ENCODE measurements at regions not wholly inside any gene's neighbourhood (a gene's known extent, or its start where the extent isn't known, plus 50 kb on each side); places are given as distances from the start of the nearest gene placed in this dataset.

- DNase-seq, result peak; percentile 81
These were observed 67.6 kb upstream of the AMPD3 start for GRCh38 chr11:10387206-10388083.

GRCh38 chr11:10388101-10388500 is 67.0 kb upstream of the AMPD3 start:
- DNase-seq, result no peak

GRCh38 chr11:10388574-10388973 is 66.5 kb upstream of the AMPD3 start:
- no peak for DNase-seq

- DNase-seq, result no peak
These were observed 64.7 kb upstream of the AMPD3 start for GRCh38 chr11:10390375-10390774.

- DNase-seq, result no peak
These were observed 62.7 kb upstream of the AMPD3 start for GRCh38 chr11:10392095-10393079.

- DNase-seq, result no peak
These were observed 60.6 kb upstream of the AMPD3 start for GRCh38 chr11:10394229-10395101.

DNA sequence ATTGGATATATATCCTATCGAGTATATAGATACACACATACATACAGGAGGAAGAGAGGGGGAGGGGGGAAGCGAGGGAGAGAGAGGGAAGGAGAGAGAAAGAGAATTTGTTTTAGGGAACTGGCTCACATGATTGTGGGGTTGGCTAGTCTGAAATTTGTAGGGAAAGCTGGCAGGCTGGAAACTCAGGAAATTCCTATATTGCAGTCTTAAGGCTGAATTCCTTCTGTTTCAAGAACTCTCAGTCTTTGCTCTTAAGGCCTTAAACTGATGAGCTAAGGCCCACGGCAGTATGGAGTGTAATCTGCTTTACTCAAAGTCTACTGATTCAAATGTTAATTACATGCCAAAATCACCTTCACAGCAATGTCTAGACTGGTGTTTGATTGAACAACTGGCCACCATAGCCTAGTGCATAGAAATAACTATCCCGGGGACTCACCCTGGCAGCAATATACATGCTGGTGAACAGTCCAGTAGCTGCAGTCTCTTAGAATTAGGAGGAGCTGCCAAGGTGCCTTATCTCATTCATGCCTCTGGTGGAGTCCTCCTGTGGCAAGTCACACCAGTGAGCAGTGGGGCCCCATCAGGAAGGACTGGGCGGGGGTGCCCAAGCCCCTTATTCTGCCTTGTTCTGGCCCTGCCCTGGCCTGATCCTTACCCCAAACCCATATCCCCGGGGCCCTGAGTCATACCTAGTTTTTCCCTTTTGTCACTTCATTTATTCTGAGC is 59.7 kb upstream of the AMPD3 start:
- DNase-seq, result no peak

GRCh38 chr11:10396771-10397170 is 58.3 kb upstream of the AMPD3 start:
- no peak for DNase-seq

- no peak for DNase-seq
These were observed 57.7 kb upstream of the AMPD3 start for GRCh38 chr11:10397226-10397987.

- no peak for DNase-seq
These were observed 56.5 kb upstream of the AMPD3 start for GRCh38 chr11:10398525-10398924.

DNA sequence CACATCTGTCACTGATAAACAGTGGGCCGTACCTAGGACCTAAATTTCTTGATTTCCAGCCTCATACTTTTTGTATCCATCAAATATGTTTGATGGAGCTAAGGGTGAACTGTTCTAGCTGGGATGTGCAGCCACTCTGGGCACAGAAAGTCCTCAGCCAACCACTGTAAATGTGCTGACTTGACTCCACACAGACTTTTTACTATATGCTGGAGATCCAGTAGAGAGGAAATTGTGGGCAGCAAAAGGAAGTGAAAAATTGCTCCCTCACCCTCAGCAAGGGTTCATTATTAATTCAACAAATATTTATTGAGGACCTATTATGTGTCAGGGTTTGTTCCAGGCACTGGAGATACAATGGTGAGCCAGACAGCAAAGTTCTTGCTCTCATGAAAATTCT is 54.2 kb upstream of the AMPD3 start:
- DNase-seq, result no peak

GRCh38 chr11:10401256-10401655 is 53.8 kb upstream of the AMPD3 start:
- DNase-seq, result no peak

- DNase-seq, result no peak
These were observed 53.2 kb upstream of the AMPD3 start for GRCh38 chr11:10401696-10402392.

All from hindlimb muscle (tissue), 1 donor.